ENCODE measurements at regions not wholly inside any gene's neighbourhood (a gene's known extent, or its start where the extent isn't known, plus 50 kb on each side); places are given as distances from the start of the nearest gene placed in this dataset.
A peak's percentile ranks its signal among the peaks of the same experiment; 100 is the strongest.
"Not testable (repeated sequence)": the region's sequence is repeated elsewhere in the genome, so short reads cannot be mapped to it uniquely, and the experiment has no call there.

GRCh38 chr1:29920316-29920715 is 684.0 kb downstream of the PTPRU start:
- in situ Hi-C loops (cut with HindIII; ENCODE audit: low sequenced_read_pairs) = no loop called here
- DNase-seq (ENCODE audit: low read depth) = no peak
- no peak overlapping the region for H3K4me3 ChIP-seq (ENCODE audit: low read depth, low read length)
- TF ChIP-seq, protein P1, sequence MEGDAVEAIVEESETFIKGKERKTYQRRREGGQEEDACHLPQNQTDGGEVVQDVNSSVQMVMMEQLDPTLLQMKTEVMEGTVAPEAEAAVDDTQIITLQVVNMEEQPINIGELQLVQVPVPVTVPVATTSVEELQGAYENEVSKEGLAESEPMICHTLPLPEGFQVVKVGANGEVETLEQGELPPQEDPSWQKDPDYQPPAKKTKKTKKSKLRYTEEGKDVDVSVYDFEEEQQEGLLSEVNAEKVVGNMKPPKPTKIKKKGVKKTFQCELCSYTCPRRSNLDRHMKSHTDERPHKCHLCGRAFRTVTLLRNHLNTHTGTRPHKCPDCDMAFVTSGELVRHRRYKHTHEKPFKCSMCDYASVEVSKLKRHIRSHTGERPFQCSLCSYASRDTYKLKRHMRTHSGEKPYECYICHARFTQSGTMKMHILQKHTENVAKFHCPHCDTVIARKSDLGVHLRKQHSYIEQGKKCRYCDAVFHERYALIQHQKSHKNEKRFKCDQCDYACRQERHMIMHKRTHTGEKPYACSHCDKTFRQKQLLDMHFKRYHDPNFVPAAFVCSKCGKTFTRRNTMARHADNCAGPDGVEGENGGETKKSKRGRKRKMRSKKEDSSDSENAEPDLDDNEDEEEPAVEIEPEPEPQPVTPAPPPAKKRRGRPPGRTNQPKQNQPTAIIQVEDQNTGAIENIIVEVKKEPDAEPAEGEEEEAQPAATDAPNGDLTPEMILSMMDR (IDR thresholded peaks at IDR 0.05; ENCODE audit: low read depth, low read length, missing control alignments) = no peak

DNA sequence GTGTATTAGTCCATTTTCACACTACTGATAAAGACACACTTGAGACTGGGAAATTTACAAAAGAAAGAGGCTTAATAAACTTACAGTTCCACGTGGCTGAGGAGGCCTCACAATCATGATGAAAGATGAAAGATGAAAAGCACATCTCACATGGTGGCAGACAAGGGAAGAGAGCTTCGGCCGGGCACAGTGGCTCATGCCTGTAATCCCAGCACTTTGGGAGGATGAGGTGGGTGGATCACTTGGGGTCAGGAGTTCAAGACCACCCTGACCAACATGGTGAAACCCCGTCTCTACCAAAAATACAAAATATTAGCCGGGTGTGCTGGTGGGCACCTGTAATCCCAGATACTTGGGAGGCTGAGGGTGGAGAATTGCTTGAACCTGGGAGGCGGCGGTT is 682.7 kb downstream of the PTPRU start:
- in situ Hi-C loops (cut with HindIII; ENCODE audit: low sequenced_read_pairs); DNase-seq (ENCODE audit: low read depth): not testable (repeated sequence)

DNA sequence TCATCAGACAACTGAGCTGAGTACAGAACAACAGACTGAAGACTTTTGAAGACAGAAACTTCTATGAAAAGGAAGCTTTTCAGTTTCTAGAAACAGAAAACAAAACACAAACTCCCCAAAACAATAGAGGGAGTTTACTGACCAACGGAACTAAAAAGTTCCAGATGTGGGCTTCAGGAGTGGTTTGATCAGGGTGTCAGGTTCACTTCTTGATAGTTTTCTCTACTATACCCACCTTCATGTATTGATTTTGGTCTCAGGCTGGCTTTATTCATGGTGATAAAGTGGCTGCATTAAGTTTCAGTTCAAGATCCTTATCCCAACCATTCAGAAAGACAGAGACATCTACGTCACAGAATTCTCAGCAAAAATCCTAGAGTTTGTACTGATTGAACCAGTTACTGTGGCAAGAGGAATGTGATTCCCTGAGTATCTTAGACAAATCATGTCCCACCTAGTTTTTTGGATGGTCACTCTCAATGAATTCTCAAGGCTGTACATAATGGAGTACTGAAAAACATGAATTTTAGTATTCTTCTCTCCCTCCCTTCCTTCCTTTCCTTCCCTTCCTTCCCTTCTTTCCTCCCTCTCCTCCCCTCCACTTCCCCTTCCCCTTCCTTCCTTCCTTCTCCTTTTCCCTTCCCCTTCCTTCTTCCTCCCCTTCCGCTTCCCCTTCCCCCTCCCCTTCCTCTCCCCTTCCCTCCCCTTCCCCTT is 680.5 kb downstream of the PTPRU start:
- in situ Hi-C loops (cut with HindIII; ENCODE audit: low sequenced_read_pairs) = no loop called here
- no peak overlapping the region for H3K4me3 ChIP-seq (ENCODE audit: low read depth, low read length)
- DNase-seq (ENCODE audit: low read depth) = no peak
- TF ChIP-seq, protein P1 (IDR thresholded peaks at IDR 0.05; ENCODE audit: low read depth, low read length, missing control alignments) = no peak

More for the DNA sequence above, 682.7 kb downstream of the PTPRU start:
- not testable (repeated sequence) for H3K4me3 ChIP-seq (ENCODE audit: low read depth, low read length)

DNA sequence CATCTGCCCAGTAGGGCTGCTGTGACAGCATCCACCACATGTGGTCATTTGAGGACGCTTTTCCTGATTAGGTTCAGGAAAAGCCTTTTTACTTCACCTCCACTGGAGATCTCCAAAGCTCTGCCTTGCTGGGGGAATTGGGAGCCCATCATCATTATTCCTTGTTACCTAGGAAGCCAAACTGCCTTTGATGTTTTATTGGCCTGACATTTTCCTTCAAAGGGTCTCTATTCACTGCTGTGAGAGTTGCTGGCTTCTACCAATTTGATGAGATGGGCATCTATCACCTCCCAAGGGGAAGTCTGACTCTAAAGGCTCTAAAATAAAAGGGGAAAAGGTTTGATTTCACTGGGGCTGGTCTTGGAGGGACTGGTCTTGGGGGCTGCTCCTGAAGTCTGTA is 678.6 kb downstream of the PTPRU start:
- no peak overlapping the region for H3K4me3 ChIP-seq (ENCODE audit: low read depth, low read length)
- TF ChIP-seq, protein P1 (IDR thresholded peaks at IDR 0.05; ENCODE audit: low read depth, low read length, missing control alignments) = no peak
- DNase-seq (ENCODE audit: low read depth) = no peak
- in situ Hi-C loops (cut with HindIII; ENCODE audit: low sequenced_read_pairs) = no loop called here

DNA sequence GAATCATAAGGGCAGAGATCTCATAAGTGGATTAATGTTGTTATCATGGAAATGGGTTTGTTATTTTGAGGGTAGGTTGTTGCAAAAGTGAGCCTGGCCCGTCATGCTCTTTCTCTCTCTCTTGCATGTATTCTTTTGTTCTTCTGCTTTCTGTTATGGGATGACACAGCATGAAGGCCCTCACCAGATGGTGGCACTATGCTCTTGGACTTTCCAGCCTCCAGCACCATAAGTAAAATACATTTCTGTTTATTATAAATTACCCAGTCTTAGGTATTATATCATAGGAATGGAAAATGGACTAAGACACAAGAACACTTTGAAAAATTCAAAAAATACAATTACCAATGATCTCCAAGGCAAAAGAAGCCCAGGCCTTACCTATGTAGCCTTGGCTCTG is 676.1 kb downstream of the PTPRU start:
- in situ Hi-C loops (cut with HindIII; ENCODE audit: low sequenced_read_pairs) = no loop called here
- TF ChIP-seq, protein P1 (IDR thresholded peaks at IDR 0.05; ENCODE audit: low read depth, low read length, missing control alignments) = peak; percentile 43
- H3K4me3 ChIP-seq (ENCODE audit: low read depth, low read length) = no peak overlapping the region
- peak; percentile 6 for DNase-seq (ENCODE audit: low read depth)

GRCh38 chr1:29909962-29910361 is 673.6 kb downstream of the PTPRU start:
- no peak overlapping the region for H3K4me3 ChIP-seq (ENCODE audit: low read depth, low read length)
- TF ChIP-seq, protein P1 (IDR thresholded peaks at IDR 0.05; ENCODE audit: low read depth, low read length, missing control alignments) = no peak
- no peak for DNase-seq (ENCODE audit: low read depth)
- in situ Hi-C loops (cut with HindIII; ENCODE audit: low sequenced_read_pairs) = no loop called here

GRCh38 chr1:29907596-29907995 is 671.3 kb downstream of the PTPRU start:
- DNase-seq (ENCODE audit: low read depth) = no peak
- TF ChIP-seq, protein P1 (IDR thresholded peaks at IDR 0.05; ENCODE audit: low read depth, low read length, missing control alignments) = no peak
- in situ Hi-C loops (cut with HindIII; ENCODE audit: low sequenced_read_pairs) = no loop called here
- H3K4me3 ChIP-seq (ENCODE audit: low read depth, low read length) = no peak overlapping the region
